HEK293T (cell line): ENCODE measurements at regions not wholly inside any gene's neighbourhood (a gene's known extent, or its start where the extent isn't known, plus 50 kb on each side); places are given as distances from the start of the nearest gene placed in this dataset.

Source experiments
- CTCF ChIA-PET: fragments of 350-600 bp; formaldehyde crosslinking; extraction: SDS; loops from one replicate; lab custom pipeline; 2021; ENCODE audit warnings: antibody characterized with exemption, inconsistent platforms; lab: Yijun Ruan, JAX
- POLR2A ChIA-PET: fragments of 350-600 bp; formaldehyde crosslinking; extraction: SDS; loops from one replicate; lab custom pipeline; 2020; ENCODE audit warnings: antibody characterized with exemption, inconsistent platforms; lab: Yijun Ruan, JAX
- DNase-seq: peaks from one replicate; pipeline ENCODE4 v3.0.0; 2012; ENCODE audit warnings: mixed read lengths; ENCODE audit errors: extremely low spot score
- ARNT ChIP-seq: fragments of 450-650 bp; IDR thresholded peaks from 2 replicates; pipeline ENCODE4 v1.6.1; 2017; ENCODE audit warnings: mild to moderate bottlenecking
- BHLHE40 ChIP-seq: fragments of 450-650 bp; IDR thresholded peaks from 2 replicates; pipeline ENCODE4 v1.6.1; 2016; ENCODE audit warnings: mild to moderate bottlenecking, moderate library complexity, borderline replicate concordance
- CTBP1 ChIP-seq: fragments of 450-650 bp; IDR thresholded peaks from 2 replicates; pipeline ENCODE4 v1.6.1; 2016; ENCODE audit warnings: borderline replicate concordance
- ELF4 ChIP-seq: fragments of 450-650 bp; IDR thresholded peaks from 2 replicates; pipeline ENCODE4 v1.6.1; 2017; ENCODE audit warnings: antibody characterized with exemption
- FOXA1 ChIP-seq: fragments of 450-650 bp; IDR thresholded peaks from 2 replicates; pipeline ENCODE4 v1.6.1; 2016; ENCODE audit warnings: mild to moderate bottlenecking
- FOXK2 ChIP-seq: fragments of 450-650 bp; IDR thresholded peaks from 2 replicates; pipeline ENCODE4 v1.6.1; 2016; ENCODE audit warnings: mild to moderate bottlenecking
- FOXM1 ChIP-seq: fragments of 450-650 bp; IDR thresholded peaks from 2 replicates; pipeline ENCODE4 v1.6.1; 2017; ENCODE audit warnings: mild to moderate bottlenecking, borderline replicate concordance
- HDGF ChIP-seq: fragments of 450-650 bp; IDR thresholded peaks from 2 replicates; pipeline ENCODE4 v1.6.1; 2017; ENCODE audit warnings: antibody characterized with exemption, borderline replicate concordance
- L3MBTL2 ChIP-seq: fragments of 450-650 bp; conservative IDR thresholded peaks from 2 replicates; pipeline ENCODE4 v1.6.1; 2016; ENCODE audit warnings: mild to moderate bottlenecking
- LEF1 ChIP-seq: fragments of 450-650 bp; IDR thresholded peaks from 2 replicates; pipeline ENCODE4 v1.6.1; 2017; ENCODE audit warnings: mild to moderate bottlenecking, borderline replicate concordance
- NFRKB ChIP-seq: fragments of 450-650 bp; IDR thresholded peaks from 2 replicates; pipeline ENCODE4 v1.6.1; 2016; ENCODE audit warnings: mild to moderate bottlenecking, moderate library complexity
- SP1 ChIP-seq: fragments of 450-650 bp; IDR thresholded peaks from 2 replicates; pipeline ENCODE4 v1.6.1; 2017
- SUZ12 ChIP-seq: fragments of 450-650 bp; IDR thresholded peaks from 2 replicates; pipeline ENCODE4 v1.6.1; 2016; ENCODE audit warnings: mild to moderate bottlenecking
- TARDBP ChIP-seq: fragments of 450-650 bp; IDR thresholded peaks from 2 replicates; pipeline ENCODE4 v1.6.1; 2016
- ZNF384 ChIP-seq: fragments of 450-650 bp; IDR thresholded peaks from 2 replicates; pipeline ENCODE4 v1.6.1; 2016
- TF ChIP-seq, protein P1 (sequence below): fragments of 450-650 bp; IDR thresholded peaks from 2 replicates; pipeline ENCODE4 v1.6.1; 2016

DNA sequence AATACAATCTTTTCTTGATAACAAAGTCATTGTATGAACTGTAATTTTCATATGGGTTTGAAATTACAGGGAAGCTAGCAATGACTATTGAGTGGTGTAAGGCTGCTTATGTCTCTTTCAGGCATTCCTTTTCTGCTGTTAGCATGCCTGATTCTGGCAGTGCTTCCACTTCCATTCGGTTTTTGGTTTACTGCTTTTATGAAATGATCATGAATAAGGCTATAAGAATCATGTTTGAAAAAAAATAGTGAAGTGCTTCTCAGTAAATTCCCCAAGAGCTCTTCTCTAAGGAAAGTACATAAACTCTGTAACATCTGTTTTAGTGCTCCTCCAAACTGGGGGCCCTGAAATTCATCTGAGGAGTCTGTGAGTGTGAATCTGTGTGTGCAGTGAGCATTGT is 434.0 kb upstream of the RGS6 start:
- POLR2A ChIA-PET, result no interaction called here
- no peak for TF ChIP-seq LEF1
- TF ChIP-seq FOXM1, result no peak
- TF ChIP-seq CTBP1, result no peak
- no peak for TF ChIP-seq L3MBTL2
- TF ChIP-seq ZNF384, result no peak
- TF ChIP-seq TARDBP, result no peak
- no peak for TF ChIP-seq FOXA1
- no peak for TF ChIP-seq BHLHE40
- TF ChIP-seq SP1, result no peak
- TF ChIP-seq HDGF, result no peak
- TF ChIP-seq FOXK2, result no peak
- TF ChIP-seq, protein P1, sequence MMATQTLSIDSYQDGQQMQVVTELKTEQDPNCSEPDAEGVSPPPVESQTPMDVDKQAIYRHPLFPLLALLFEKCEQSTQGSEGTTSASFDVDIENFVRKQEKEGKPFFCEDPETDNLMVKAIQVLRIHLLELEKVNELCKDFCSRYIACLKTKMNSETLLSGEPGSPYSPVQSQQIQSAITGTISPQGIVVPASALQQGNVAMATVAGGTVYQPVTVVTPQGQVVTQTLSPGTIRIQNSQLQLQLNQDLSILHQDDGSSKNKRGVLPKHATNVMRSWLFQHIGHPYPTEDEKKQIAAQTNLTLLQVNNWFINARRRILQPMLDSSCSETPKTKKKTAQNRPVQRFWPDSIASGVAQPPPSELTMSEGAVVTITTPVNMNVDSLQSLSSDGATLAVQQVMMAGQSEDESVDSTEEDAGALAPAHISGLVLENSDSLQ, result no peak
- no peak for TF ChIP-seq ARNT
- TF ChIP-seq NFRKB, result no peak
- TF ChIP-seq ELF4, result no peak
- no peak for TF ChIP-seq SUZ12
- CTCF ChIA-PET, result no interaction called here
- DNase-seq, result no peak

DNA sequence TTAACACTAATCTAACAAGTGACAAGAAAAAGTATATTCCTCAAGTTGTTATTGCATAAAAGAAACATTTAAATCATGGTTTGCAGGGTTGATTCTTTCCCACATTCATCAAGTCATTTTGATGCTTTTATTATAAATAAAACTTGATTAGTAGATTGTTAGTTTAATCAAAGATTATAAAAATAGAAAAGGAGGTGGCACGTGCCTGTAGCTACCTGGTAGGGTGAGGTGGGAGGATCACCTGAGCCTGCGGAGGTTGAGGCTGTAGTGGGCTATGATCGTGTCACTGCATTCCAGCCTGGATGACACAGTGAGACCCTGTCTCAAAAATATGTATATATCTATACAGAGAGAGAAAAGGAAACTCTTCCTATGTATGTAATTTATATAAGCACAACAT is 433.2 kb upstream of the RGS6 start:
- no peak for DNase-seq
- TF ChIP-seq ZNF384, result no peak
- TF ChIP-seq NFRKB, result no peak
- TF ChIP-seq HDGF, result no peak
- TF ChIP-seq, protein P1, result no peak
- ChIA-PET POLR2A (no interaction called here), CTCF (no interaction called here)

DNA sequence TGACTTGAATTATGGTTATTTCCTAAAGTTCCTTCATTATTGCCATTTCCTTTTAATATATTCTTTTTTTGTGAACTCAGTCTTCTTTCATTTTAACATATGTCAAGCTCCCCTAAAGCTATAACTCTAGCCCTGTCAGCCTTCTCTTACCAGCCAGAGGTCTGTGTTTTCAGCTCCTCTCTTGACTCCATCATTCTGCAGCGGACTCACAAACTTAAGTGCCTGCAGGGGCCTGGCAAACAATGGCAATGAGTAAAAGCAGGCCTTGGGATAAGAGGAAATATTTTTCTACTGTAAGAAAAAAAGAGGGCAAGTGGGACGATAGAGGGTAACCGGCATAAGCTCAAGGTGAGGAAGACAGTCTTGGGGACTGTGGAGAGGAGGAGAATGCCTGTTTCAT is 424.5 kb upstream of the RGS6 start:
- TF ChIP-seq FOXM1 (no peak), SUZ12 (no peak)
- ChIA-PET POLR2A (no interaction called here), CTCF (no interaction called here)
- DNase-seq, result no peak

DNA sequence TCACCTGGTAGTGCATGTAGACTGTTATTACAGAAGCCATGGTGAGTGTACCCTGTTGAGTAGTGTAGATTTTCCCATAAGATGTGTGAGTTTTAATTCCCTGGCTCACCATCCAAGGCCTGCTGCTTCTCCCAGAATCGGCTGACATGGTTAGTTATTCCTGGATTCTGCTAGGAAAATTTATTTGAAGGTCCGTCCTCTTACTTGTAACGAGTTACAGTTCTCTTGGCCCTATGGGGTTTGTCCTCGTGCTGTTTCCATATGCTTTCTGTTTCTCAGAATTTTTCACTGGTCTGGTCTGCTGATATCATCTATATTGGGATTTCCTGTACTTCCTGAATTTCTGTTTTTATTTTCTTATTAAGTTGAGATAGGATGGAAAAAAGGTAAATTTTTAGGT is 423.3 kb upstream of the RGS6 start:
- no peak for DNase-seq

DNA sequence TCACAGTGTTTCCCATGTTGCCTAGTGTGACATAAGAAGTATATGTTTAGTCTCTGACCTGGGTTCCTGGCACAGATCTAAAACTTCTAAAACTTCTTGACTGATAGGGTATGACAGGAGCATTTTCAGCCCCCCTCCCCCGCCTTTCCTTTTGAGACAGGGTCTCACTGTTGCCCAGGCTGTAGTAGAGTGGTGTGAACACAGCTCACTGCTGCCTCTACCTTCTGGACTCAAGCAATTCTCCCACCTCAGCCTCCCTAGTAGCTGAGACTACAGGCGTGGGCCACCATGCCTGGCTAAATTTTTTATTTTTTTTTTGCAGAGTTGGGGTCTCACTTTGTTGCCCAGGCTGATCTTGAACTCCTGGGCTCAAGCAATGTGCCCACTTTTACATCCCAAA is 421.1 kb upstream of the RGS6 start:
- no peak for DNase-seq
- ChIA-PET CTCF (no interaction called here), POLR2A (no interaction called here)
- TF ChIP-seq TARDBP (no peak), CTBP1 (no peak), NFRKB (no peak), SUZ12 (no peak), ELF4 (no peak), L3MBTL2 (no peak), FOXM1 (no peak)

More for the DNA sequence above, 423.3 kb upstream of the RGS6 start:
- no peak for TF ChIP-seq SP1
- no peak for TF ChIP-seq FOXK2
- TF ChIP-seq SUZ12, result no peak
- TF ChIP-seq HDGF, result no peak
- TF ChIP-seq FOXM1, result no peak
- no peak for TF ChIP-seq NFRKB
- no peak for TF ChIP-seq CTBP1
- TF ChIP-seq, protein P1, result no peak
- TF ChIP-seq TARDBP, result no peak
- TF ChIP-seq ZNF384, result no peak
- TF ChIP-seq FOXA1, result no peak
- no peak for TF ChIP-seq ARNT
- TF ChIP-seq LEF1, result no peak
- TF ChIP-seq BHLHE40, result no peak
- TF ChIP-seq L3MBTL2, result no peak
- ChIA-PET CTCF (no interaction called here), POLR2A (no interaction called here)

DNA sequence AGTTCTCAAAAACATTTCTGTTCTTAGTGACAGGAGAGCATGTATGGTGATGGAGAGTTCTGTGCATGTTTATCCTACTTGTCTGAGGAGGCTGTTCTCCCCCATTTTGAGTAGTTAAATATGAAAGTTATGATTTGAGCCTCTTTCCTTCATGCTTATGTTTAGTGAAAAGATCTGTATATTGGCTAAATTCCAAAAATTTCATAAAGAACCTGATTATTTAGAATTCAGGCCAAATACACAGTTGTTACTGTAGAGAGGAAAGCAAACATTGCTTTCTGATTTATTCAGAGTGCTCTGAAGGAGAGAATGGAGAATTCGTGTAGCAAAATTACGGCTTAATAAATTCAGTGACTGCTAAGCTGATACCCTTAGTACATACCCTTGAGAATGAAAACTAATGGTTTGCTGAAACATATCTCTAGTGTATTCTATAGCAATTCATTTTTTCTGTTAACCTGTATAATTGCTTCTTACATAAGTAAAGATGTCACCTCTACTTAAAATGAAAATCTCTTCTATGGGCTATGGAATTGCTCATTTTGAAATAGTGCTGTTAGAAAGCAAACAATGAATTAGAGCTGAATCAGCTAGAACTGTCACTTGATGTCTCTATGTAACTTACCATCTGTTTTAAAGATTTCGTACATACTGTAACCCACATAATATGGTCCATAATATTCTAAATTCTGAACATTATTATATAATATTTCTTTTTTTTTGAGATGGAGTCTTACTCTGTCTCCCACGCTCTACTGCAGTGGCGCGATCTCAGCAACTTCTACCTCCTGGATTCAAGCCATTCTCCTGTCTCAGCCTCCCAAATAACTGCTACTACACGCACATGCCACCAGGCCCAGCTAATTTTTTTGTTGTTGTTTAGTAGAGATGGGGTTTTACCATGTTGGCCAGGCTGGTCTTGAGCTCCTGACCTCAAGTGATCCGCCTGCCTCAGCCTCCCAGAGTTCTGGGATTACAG is 417.0 kb upstream of the RGS6 start:
- ChIA-PET POLR2A (no interaction called here), CTCF (interaction anchor here (0.6 kb wide), 1 partner anchor 189 kb away, joined by 3 read pairs; no protein-coding TSS in a partner anchor)
- no peak for TF ChIP-seq ARNT
- TF ChIP-seq FOXM1, result no peak
- TF ChIP-seq, protein P1, result no peak
- no peak for TF ChIP-seq ZNF384
- TF ChIP-seq FOXK2, result no peak
- TF ChIP-seq NFRKB, result no peak
- TF ChIP-seq L3MBTL2, result no peak
- DNase-seq, result no peak
